ENCODE measurements at regions not wholly inside any gene's neighbourhood (a gene's known extent, or its start where the extent isn't known, plus 50 kb on each side); places are given as distances from the start of the nearest gene placed in this dataset.

DNA sequence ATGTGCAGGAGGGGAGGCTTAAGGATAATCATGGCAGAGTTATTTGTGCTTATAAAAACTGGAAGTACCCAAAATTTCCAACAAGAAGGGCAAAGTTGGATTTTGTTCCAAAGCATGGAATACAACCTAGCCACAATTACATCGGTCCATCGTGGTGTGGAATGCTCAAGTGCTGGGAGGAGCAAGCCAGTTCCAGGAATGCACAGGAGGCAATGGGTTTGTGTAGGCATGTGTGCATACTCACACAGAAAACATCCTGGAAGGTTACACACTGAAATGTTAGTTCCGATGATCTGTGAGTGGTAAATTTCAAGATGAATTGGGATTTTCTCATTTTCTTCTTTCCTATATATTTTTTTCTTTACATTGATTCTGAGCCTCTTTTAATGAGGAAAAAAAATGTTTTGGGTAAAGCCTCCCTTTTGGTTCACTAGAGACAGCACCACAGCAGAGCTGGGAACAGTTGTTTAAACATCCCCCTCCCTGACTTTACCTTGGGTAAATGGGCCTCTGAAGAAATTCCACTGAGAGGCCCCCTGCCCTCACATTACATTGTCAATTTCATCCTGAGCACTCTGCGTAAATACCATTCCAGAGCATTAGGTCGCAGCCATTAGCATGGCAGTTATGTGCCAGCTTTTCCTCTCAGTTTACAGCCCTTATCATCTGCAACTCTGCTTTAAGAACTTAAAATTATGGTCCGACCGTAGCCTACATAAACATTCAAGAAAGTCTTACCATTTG lies 122.0 kb downstream of the UQCRFS1 start:
- TF ChIP-seq, protein P1, sequence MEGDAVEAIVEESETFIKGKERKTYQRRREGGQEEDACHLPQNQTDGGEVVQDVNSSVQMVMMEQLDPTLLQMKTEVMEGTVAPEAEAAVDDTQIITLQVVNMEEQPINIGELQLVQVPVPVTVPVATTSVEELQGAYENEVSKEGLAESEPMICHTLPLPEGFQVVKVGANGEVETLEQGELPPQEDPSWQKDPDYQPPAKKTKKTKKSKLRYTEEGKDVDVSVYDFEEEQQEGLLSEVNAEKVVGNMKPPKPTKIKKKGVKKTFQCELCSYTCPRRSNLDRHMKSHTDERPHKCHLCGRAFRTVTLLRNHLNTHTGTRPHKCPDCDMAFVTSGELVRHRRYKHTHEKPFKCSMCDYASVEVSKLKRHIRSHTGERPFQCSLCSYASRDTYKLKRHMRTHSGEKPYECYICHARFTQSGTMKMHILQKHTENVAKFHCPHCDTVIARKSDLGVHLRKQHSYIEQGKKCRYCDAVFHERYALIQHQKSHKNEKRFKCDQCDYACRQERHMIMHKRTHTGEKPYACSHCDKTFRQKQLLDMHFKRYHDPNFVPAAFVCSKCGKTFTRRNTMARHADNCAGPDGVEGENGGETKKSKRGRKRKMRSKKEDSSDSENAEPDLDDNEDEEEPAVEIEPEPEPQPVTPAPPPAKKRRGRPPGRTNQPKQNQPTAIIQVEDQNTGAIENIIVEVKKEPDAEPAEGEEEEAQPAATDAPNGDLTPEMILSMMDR (IDR thresholded peaks at IDR 0.05; ENCODE audit: insufficient read depth, low read depth, low read length) = no peak
- POLR2A ChIA-PET = no interaction called here
- H3K27me3 ChIP-seq (ENCODE audit: control insufficient read depth, insufficient read depth, low read length) = no peaks in the 10 kb centered on the region; the same call in 1 of the 2 replicates
- no peak for DNase-seq (ENCODE audit: low read depth)
- H3K36me3 ChIP-seq (ENCODE audit: control insufficient read depth, insufficient read depth, low read length) = no peaks in the 10 kb centered on the region
- no peak overlapping the region for H3K4me3 ChIP-seq (ENCODE audit: low read depth, low read length)
- CTCF ChIA-PET = interaction anchor here (0.9 kb wide), 1 partner anchor 354 kb away, joined by 3 read pairs; no protein-coding TSS in a partner anchor

DNA sequence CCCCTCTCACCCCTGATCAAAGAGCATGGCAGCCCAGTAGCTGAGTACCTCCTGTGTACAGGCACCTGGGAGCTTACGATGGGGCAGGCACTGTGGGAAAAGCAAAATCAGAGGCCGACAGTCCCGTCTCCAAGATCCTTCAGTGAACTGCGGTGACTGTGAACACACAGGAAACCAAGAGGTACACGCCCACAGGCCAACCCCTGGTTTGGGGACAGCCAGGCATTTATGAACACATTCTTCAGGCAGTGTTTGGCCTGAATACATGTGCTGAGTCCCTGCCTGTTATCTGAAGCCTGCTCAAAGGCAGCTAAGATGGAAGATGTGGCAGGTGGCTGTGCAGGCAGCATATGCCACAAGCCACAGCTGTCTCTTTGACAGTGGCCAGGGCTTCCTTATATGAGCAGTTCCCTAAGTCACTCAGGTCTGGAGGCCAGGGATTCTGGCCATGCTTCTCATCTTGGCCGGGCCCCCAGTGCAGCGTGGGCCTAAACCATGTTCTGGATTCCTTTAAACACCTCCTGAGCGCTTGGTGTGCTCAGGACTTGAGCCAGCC lies 123.6 kb downstream of the UQCRFS1 start:
- Histone ChIP-seq H3K36me3 (ENCODE audit: control insufficient read depth, insufficient read depth, low read length) (no peaks in the 10 kb centered on the region), H3K27me3 (ENCODE audit: control insufficient read depth, insufficient read depth, low read length) (no peaks in the 10 kb centered on the region), H3K4me3 (ENCODE audit: low read depth, low read length) (no peak overlapping the region)
- CTCF ChIA-PET = interaction anchor here (1.1 kb wide), 1 partner anchor 19 kb away, joined by 3 read pairs; no protein-coding TSS in a partner anchor
- TF ChIP-seq, protein P1 (IDR thresholded peaks at IDR 0.05; ENCODE audit: insufficient read depth, low read depth, low read length) = no peak
- no peak for DNase-seq (ENCODE audit: low read depth)
- POLR2A ChIA-PET = no interaction called here

DNA sequence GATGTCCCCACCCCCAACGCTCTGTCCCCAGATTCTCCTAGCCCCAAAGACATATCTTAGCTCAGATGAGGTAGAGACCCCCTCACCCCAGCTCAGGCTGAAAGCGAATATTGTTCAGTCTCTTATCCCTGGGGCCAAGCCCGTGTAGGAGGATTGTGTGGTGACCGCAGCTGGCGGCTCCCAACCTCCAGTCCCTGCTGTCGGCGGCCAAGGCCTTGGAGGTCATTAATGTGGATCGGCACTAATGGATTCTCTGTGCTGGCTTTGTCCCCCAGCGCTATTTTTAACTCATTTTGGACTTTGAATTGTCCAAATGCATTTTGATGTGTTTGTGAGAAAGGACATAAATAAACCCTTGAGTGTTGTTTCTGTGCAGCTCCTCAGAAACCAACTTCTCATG lies 124.2 kb downstream of the UQCRFS1 start:
- ChIA-PET CTCF (interaction anchor here (1.1 kb wide), 1 partner anchor 19 kb away, joined by 3 read pairs; no protein-coding TSS in a partner anchor), POLR2A (no interaction called here)
- no peak for DNase-seq (ENCODE audit: low read depth)
- Histone ChIP-seq H3K4me3 (ENCODE audit: low read depth, low read length) (no peak overlapping the region), H3K27me3 (ENCODE audit: control insufficient read depth, insufficient read depth, low read length) (no peaks in the 10 kb centered on the region), H3K36me3 (ENCODE audit: control insufficient read depth, insufficient read depth, low read length) (no peaks in the 10 kb centered on the region)
- TF ChIP-seq, protein P1 (IDR thresholded peaks at IDR 0.05; ENCODE audit: insufficient read depth, low read depth, low read length) = no peak

DNA sequence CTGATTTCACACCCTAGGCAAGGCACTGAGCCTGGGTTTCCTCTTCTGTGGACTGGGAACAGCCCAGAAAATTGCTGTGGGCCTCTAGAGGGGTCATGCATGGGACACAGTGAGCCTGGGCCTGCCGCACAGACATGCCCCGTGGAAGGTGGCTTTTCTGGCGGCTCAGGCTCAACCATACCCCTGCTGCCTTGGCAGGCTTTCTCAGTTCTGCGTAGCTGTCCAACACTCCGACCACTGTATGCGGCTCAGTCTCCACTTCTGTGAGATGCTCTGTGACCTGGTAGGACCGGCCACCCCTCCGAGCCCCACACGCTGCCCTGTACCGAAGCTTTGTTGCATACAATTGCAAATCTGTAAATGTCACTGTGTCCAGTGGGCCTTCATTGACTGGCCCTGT lies 126.3 kb downstream of the UQCRFS1 start:
- no peaks in the 10 kb centered on the region for H3K27me3 ChIP-seq (ENCODE audit: control insufficient read depth, insufficient read depth, low read length)
- no peaks in the 10 kb centered on the region for H3K36me3 ChIP-seq (ENCODE audit: control insufficient read depth, insufficient read depth, low read length)
- TF ChIP-seq, protein P1 (IDR thresholded peaks at IDR 0.05; ENCODE audit: insufficient read depth, low read depth, low read length) = no peak
- no peak overlapping the region for H3K4me3 ChIP-seq (ENCODE audit: low read depth, low read length)
- ChIA-PET POLR2A (no interaction called here), CTCF (no interaction called here)
- DNase-seq (ENCODE audit: low read depth) = no peak

DNA sequence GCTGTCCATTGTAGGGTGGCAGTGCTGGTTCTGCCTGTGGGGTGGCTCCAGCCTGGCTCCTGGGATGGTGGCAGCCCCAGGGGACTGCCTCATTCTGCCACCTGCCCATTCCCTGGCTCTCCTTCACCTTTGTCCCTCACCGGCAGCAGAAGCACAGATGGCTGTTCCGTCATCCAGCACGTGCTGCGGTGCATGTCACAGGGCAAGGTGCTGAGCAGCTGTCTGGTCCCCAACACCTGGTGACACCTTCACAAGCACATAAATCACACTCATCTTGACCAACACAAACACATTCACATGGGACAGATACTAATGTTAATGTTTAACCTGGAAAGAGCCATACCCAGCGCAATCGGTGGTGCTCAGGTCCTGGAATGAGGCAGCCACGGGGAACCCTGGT lies 126.8 kb downstream of the UQCRFS1 start:
- H3K4me3 ChIP-seq (ENCODE audit: low read depth, low read length) = no peak overlapping the region
- H3K27me3 ChIP-seq (ENCODE audit: control insufficient read depth, insufficient read depth, low read length) = no peaks in the 10 kb centered on the region
- POLR2A ChIA-PET = no interaction called here
- TF ChIP-seq, protein P1 (IDR thresholded peaks at IDR 0.05; ENCODE audit: insufficient read depth, low read depth, low read length) = no peak
- no peak for DNase-seq (ENCODE audit: low read depth)
- H3K36me3 ChIP-seq (ENCODE audit: control insufficient read depth, insufficient read depth, low read length) = no peaks in the 10 kb centered on the region
- CTCF ChIA-PET = no interaction called here

Data from BJ (cell line).